Astrocyte of the spinal cord (primary cell): ENCODE measurements at regions not wholly inside any gene's neighbourhood (a gene's known extent, or its start where the extent isn't known, plus 50 kb on each side); places are given as distances from the start of the nearest gene placed in this dataset.

Experiments used
- DNase-seq: peaks from one replicate; pipeline ENCODE4 v3.0.0; 2011; ENCODE audit warnings: low read depth, low spot score
- H3K4me3 ChIP-seq: 2 replicates; pipeline ENCODE4 v1.5.1; 2011; ENCODE audit warnings: low read depth, mild to moderate bottlenecking, low read length, moderate library complexity
- in situ Hi-C: cut with HindIII; loops from 2 replicates; pipeline ENCODE4 v1.10.0; 2017; ENCODE audit warnings: low sequenced_read_pairs
- TF ChIP-seq, protein P1 (sequence below): IDR thresholded peaks from 2 replicates; pipeline ENCODE4 v1.5.1; 2012; ENCODE audit warnings: low read depth, mild to moderate bottlenecking, low read length, inconsistent platforms

DNA sequence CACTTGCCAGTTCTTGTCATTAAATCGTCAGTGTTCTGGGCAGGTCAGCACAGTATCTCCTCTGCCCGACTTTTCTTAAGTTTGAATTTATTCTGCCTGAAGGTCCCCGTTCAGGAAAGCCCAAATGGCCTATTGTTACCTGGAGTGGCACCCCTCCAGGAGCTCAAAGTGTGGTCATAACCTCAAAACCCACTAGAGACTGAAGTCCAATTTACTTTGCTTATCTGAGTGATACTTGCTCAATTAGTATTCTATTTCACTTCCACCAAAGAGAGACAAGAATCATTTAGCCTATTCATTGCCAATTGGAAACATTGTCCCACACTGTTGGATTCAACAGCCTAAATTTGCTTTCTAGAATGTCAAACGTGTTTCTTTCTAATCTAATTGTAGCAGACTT, 375.3 kb downstream of the LNPK start:
- TF ChIP-seq, protein P1, sequence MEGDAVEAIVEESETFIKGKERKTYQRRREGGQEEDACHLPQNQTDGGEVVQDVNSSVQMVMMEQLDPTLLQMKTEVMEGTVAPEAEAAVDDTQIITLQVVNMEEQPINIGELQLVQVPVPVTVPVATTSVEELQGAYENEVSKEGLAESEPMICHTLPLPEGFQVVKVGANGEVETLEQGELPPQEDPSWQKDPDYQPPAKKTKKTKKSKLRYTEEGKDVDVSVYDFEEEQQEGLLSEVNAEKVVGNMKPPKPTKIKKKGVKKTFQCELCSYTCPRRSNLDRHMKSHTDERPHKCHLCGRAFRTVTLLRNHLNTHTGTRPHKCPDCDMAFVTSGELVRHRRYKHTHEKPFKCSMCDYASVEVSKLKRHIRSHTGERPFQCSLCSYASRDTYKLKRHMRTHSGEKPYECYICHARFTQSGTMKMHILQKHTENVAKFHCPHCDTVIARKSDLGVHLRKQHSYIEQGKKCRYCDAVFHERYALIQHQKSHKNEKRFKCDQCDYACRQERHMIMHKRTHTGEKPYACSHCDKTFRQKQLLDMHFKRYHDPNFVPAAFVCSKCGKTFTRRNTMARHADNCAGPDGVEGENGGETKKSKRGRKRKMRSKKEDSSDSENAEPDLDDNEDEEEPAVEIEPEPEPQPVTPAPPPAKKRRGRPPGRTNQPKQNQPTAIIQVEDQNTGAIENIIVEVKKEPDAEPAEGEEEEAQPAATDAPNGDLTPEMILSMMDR, result no peak
- H3K4me3 ChIP-seq, result no peak overlapping the region
- DNase-seq, result no peak
- in situ Hi-C loops, result no loop called here

DNA sequence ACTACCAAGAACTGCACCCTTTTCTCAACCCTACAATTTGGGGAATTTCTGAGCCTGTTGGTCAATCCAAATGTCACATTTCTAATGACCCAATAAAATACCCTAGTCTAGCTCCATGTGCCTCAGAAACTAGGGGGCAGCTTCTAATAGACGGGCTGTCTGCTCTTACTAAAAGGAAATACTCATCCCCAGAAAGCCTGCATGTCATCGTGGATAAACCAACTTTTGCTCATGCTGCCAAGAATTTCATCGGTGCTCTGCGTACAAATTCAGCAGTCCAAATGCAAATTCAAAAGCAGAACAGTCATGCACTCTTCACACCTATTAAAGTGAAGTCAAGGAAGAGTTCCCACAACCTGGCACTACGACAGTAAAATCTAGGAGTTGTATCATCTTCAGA, 377.3 kb downstream of the LNPK start:
- in situ Hi-C loops, result no loop called here
- H3K4me3 ChIP-seq, result no peak overlapping the region
- TF ChIP-seq, protein P1, result no peak
- DNase-seq, result no peak

DNA sequence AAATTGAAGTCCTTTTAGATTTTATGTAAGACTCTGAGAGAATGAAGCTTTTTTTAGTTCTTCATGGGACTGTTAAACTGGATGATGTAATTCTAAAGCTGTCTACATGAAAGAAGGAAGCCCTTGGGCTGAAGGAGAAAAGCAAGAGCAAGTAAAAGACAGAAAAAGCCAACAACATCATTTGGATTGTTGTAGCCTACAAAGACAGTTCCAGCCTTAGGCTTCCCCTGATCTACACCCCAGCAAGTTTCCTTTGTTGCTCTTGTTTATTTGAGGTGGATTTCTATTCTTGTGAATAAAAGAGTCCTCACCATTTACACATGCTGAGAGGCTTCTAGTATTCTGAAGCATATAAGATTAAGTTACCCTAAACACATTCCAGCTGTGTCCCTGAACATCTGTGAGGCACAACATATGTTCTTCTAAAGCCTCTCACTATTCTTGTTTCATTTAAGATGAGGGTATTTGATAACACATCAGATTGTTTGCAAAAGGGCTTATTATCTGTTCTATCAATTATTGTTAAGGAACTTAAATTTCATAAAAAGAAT, 377.8 kb downstream of the LNPK start:
- in situ Hi-C loops, result no loop called here
- H3K4me3 ChIP-seq, result no peak overlapping the region
- TF ChIP-seq, protein P1, result no peak
- no peak for DNase-seq

GRCh38 chr2:175621821-175622220, 380.2 kb downstream of the LNPK start:
- TF ChIP-seq, protein P1, result no peak
- H3K4me3 ChIP-seq, result no peak overlapping the region
- in situ Hi-C loops, result no loop called here

DNA sequence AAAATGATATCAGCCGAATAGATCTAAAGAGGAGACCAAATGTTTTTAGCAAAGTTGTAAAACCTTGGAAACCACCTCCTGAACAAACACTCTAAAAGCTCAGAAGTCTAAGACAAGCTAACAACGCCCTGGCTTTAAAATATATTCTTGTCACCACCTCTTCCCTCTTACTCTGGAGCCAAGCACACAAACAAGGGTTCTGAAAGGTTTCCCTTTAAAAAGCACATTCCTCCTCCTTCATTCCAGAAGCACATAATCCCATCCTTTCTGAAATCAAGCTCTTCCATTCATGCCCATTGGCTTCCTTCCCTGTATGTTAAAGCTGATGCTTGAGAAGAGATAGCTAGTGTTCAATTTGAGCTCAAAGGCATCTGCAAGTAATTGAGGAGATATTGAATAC, 382.0 kb downstream of the LNPK start:
- in situ Hi-C loops, result no loop called here
- DNase-seq, result no peak
- no peak overlapping the region for H3K4me3 ChIP-seq
- TF ChIP-seq, protein P1, result no peak

More at GRCh38 chr2:175621821-175622220, 380.2 kb downstream of the LNPK start:
- no peak for DNase-seq

- H3K4me3 ChIP-seq, result no peak overlapping the region
- in situ Hi-C loops, result no loop called here
- TF ChIP-seq, protein P1, result no peak
- no peak for DNase-seq
Measured at GRCh38 chr2:175619179-175620045, 382.7 kb downstream of the LNPK start.
